IMR-90 (cell line): ENCODE measurements at regions not wholly inside any gene's neighbourhood (a gene's known extent, or its start where the extent isn't known, plus 50 kb on each side); places are given as distances from the start of the nearest gene placed in this dataset.

Experiments
- ATAC-seq: fragments of 200-7000 bp; cut with Tn5 transposase; 2 replicates; pipeline ENCODE4 v1.9.1; 2020; ENCODE audit warnings: low read depth, mild to moderate bottlenecking, moderate library complexity
- BruUV-seq: library from RNA; stranded (reverse); fragments of 400-500 nt; replicated peaks from 2 replicates; lab custom pipeline; 2021; lab: Mats Ljungman, UMichigan
- CTCF ChIA-PET: fragments of 300-600 bp; formaldehyde crosslinking; extraction: SDS; loops from one replicate; lab custom pipeline; 2021; ENCODE audit warnings: antibody characterized with exemption; lab: Yijun Ruan, JAX
- POLR2A ChIA-PET: fragments of 300-600 bp; sonication (Branson Sonifier 250); formaldehyde crosslinking; loops from one replicate; lab custom pipeline; 2022; ENCODE audit warnings: antibody characterized with exemption; ENCODE audit not compliant: unreplicated experiment; lab: Charles Lee
- DNase-seq: peaks from one replicate; pipeline ENCODE4 v3.0.0; 2013
- H2AFZ ChIP-seq: replicated peaks from 2 replicates; pipeline ENCODE3; 2013; ENCODE audit warnings: low read length, mild to moderate bottlenecking; ENCODE audit not compliant: poor library complexity
- H2AK5ac ChIP-seq: 2 replicates; pipeline ENCODE4 v1.6.1; 2013; ENCODE audit warnings: low read depth, low read length, inconsistent platforms
- H2AK9ac ChIP-seq: replicated peaks from 2 replicates; pipeline ENCODE3; 2013; ENCODE audit warnings: mild to moderate bottlenecking, low read depth, low read length, moderate library complexity; ENCODE audit not compliant: poor library complexity
- H2BK120ac ChIP-seq: 2 replicates; pipeline ENCODE4 v1.6.1; 2013; ENCODE audit warnings: low read depth, low read length, inconsistent platforms
- H2BK15ac ChIP-seq: 3 replicates; pipeline ENCODE4 v1.6.1; 2013; ENCODE audit warnings: low read depth, low read length, inconsistent platforms
- H2BK20ac ChIP-seq: 2 replicates; pipeline ENCODE4 v1.6.1; 2013; ENCODE audit warnings: low read depth, mild to moderate bottlenecking, inconsistent platforms, low read length, moderate library complexity
- H2BK5ac ChIP-seq: 2 replicates; pipeline ENCODE4 v1.6.1; 2013; ENCODE audit warnings: mild to moderate bottlenecking, low read depth, low read length, inconsistent platforms; ENCODE audit not compliant: poor library complexity, severe bottlenecking
- H3K14ac ChIP-seq: replicated peaks from 2 replicates; pipeline ENCODE4 v1.6.1; 2013; ENCODE audit warnings: low read depth, low read length, inconsistent platforms
- H3K18ac ChIP-seq: 2 replicates; pipeline ENCODE4 v1.6.1; 2013; ENCODE audit warnings: low read depth, low read length, control low read depth
- H3K23ac ChIP-seq: 2 replicates; pipeline ENCODE4 v1.6.1; 2013; ENCODE audit warnings: low read depth, low read length, inconsistent platforms
- H3K27ac ChIP-seq: 2 replicates; pipeline ENCODE4 v1.5.1; 2013; ENCODE audit warnings: mild to moderate bottlenecking, control low read depth, low read length; ENCODE audit not compliant: insufficient read depth
- H3K27me3 ChIP-seq: 2 replicates; pipeline ENCODE4 v1.6.1; 2013; ENCODE audit warnings: low read length; ENCODE audit not compliant: control insufficient read depth, insufficient read depth
- H3K36me3 ChIP-seq: 2 replicates; pipeline ENCODE4 v1.6.1; 2013; ENCODE audit warnings: low read length, mixed read lengths; ENCODE audit not compliant: control insufficient read depth, insufficient read depth
- H3K4ac ChIP-seq: 2 replicates; pipeline ENCODE4 v1.6.1; 2013; ENCODE audit warnings: low read depth, low read length, inconsistent platforms
- H3K4me1 ChIP-seq: 2 replicates; pipeline ENCODE4 v1.6.1; 2013; ENCODE audit warnings: low read length, mixed read lengths; ENCODE audit not compliant: control insufficient read depth, insufficient read depth
- H3K4me2 ChIP-seq: 2 replicates; pipeline ENCODE4 v1.6.1; 2013; ENCODE audit warnings: low read depth, mild to moderate bottlenecking, control low read depth, low read length, moderate library complexity
- H3K4me3 ChIP-seq: 2 replicates; pipeline ENCODE4 v1.5.1; 2013; ENCODE audit warnings: low read depth, mild to moderate bottlenecking, control low read depth, low read length, moderate library complexity; ENCODE audit not compliant: insufficient read depth
- H3K56ac ChIP-seq: 2 replicates; pipeline ENCODE4 v1.6.1; 2013; ENCODE audit warnings: low read length, inconsistent platforms; ENCODE audit not compliant: insufficient read depth; ENCODE audit errors: extremely low read depth
- H3K79me1 ChIP-seq, 2 experiments: 2 replicates each; pipeline ENCODE4 v1.6.1; 2013; ENCODE audit warnings: low read length in 2 of 2, inconsistent platforms in 1 of 2, low read depth in 1 of 2
- H3K9ac ChIP-seq: 2 replicates; pipeline ENCODE4 v1.6.1; 2013; ENCODE audit warnings: low read depth, low read length, control low read depth
- H3K9me1 ChIP-seq: 2 replicates; pipeline ENCODE4 v1.6.1; 2013; ENCODE audit warnings: low read length, inconsistent platforms; ENCODE audit not compliant: insufficient read depth
- H3K9me3 ChIP-seq: 2 replicates; pipeline ENCODE4 v1.6.1; 2013; ENCODE audit warnings: low read length; ENCODE audit not compliant: control insufficient read depth, insufficient read depth
- H4K20me1 ChIP-seq: 2 replicates; pipeline ENCODE4 v1.6.1; 2013; ENCODE audit warnings: low read length, inconsistent platforms; ENCODE audit not compliant: insufficient read depth
- H4K5ac ChIP-seq: 2 replicates; pipeline ENCODE4 v1.6.1; 2013; ENCODE audit warnings: mild to moderate bottlenecking, low read depth, low read length, control low read depth
- H4K8ac ChIP-seq, 2 experiments: 2 replicates each; pipeline ENCODE4 v1.6.1; 2013; ENCODE audit warnings: low read depth in 2 of 2, low read length in 2 of 2, control low read depth in 1 of 2, inconsistent platforms in 1 of 2
- H4K91ac ChIP-seq: 2 replicates; pipeline ENCODE4 v1.6.1; 2013; ENCODE audit warnings: low read depth, low read length, inconsistent platforms; ENCODE audit not compliant: insufficient read depth
- BHLHE40 ChIP-seq: fragments of 150-350 bp; IDR thresholded peaks from 2 replicates; pipeline ENCODE4 v1.6.1; 2016; ENCODE audit warnings: mild to moderate bottlenecking, low read depth, low read length
- CEBPB ChIP-seq: IDR thresholded peaks from 2 replicates; pipeline ENCODE4 v1.6.1; 2012; ENCODE audit warnings: low read depth, low read length, improper control_type of control experiment
- CHD1 ChIP-seq: IDR thresholded peaks from 2 replicates; pipeline ENCODE4 v1.6.1; 2012; ENCODE audit warnings: low read depth, low read length, improper control_type of control experiment
- FOS ChIP-seq: fragments of 150-350 bp; IDR thresholded peaks from 2 replicates; pipeline ENCODE4 v1.6.1; 2016; ENCODE audit warnings: low read depth, low read length
- MAFK ChIP-seq: IDR thresholded peaks from 2 replicates; pipeline ENCODE4 v1.6.1; 2012; ENCODE audit warnings: low read depth, low read length, improper control_type of control experiment
- MAZ ChIP-seq: IDR thresholded peaks from 2 replicates; pipeline ENCODE4 v1.6.1; 2012; ENCODE audit warnings: low read depth, mild to moderate bottlenecking, low read length, improper control_type of control experiment, moderate library complexity, borderline replicate concordance
- MXI1 ChIP-seq: IDR thresholded peaks from 2 replicates; pipeline ENCODE4 v1.6.1; 2012; ENCODE audit warnings: low read depth, mild to moderate bottlenecking, low read length, moderate library complexity, borderline replicate concordance
- NFE2L2 ChIP-seq: fragments of 150-350 bp; IDR thresholded peaks from 2 replicates; pipeline ENCODE4 v1.6.1; 2016; ENCODE audit warnings: low read depth, mild to moderate bottlenecking, low read length
- POLR2A ChIP-seq: IDR thresholded peaks from 2 replicates; pipeline ENCODE4 v1.6.1; 2012; ENCODE audit warnings: mild to moderate bottlenecking, low read depth, low read length
- RAD21 ChIP-seq: IDR thresholded peaks from 2 replicates; pipeline ENCODE4 v1.6.1; 2012; ENCODE audit warnings: low read length, improper control_type of control experiment
- RCOR1 ChIP-seq: IDR thresholded peaks from 2 replicates; pipeline ENCODE4 v1.6.1; 2012; ENCODE audit warnings: mild to moderate bottlenecking, low read length, improper control_type of control experiment; ENCODE audit not compliant: insufficient replicate concordance
- RFX5 ChIP-seq: IDR thresholded peaks from 2 replicates; pipeline ENCODE4 v1.8.0; 2012; ENCODE audit warnings: low read depth, mild to moderate bottlenecking, low read length, moderate library complexity
- SMC3 ChIP-seq: fragments of 150-350 bp; IDR thresholded peaks from 2 replicates; pipeline ENCODE4 v1.6.1; 2016; ENCODE audit warnings: low read depth, mild to moderate bottlenecking, antibody characterized with exemption, low read length, moderate library complexity
- USF2 ChIP-seq: fragments of 150-350 bp; IDR thresholded peaks from 2 replicates; pipeline ENCODE4 v1.6.1; 2017; ENCODE audit warnings: mild to moderate bottlenecking, antibody characterized with exemption, low read length, low read depth
- WGBS, 2 experiments: methylation state at CpG; one replicate each; pipeline versions ENCODE4 v1.1.5 to v1.1.7; 2013; ENCODE audit warnings: missing lambda C conversion rate in 2 of 2; ENCODE audit not compliant: insufficient read length in 1 of 2; ENCODE audit errors: extremely low coverage in 2 of 2; 5-methylcytosine and 5-hydroxymethylcytosine counted together
- dilution Hi-C: fragments of 300-500 bp; cut with HindIII; formaldehyde crosslinking; loops from one replicate; pipeline ENCODE4 v1.14.3; 2018; ENCODE audit warnings: low sequenced_read_pairs; ENCODE audit not compliant: unreplicated experiment
- in situ Hi-C: fragments of 300-500 bp; cut with MboI; formaldehyde crosslinking; loops from 3 replicates; pipeline ENCODE4 v1.14.3; 2019; ENCODE audit warnings: low sequenced_read_pairs, inconsistent platforms, mixed read lengths
- intact Hi-C: fragments of 100-400 bp; cut with micrococcal nuclease; formaldehyde crosslinking; loops from 2 replicates; pipeline ENCODE4 v1.10.0; 2022

GRCh38 chr6:98002678-98003077 lies 719.7 kb upstream of the MMS22L start:
- no peak overlapping the region for H3K9ac ChIP-seq
- no peak overlapping the region for H3K18ac ChIP-seq
- dilution Hi-C loops, result no loop called here
- no peak overlapping the region for H3K4ac ChIP-seq
- no peak overlapping the region for H2BK120ac ChIP-seq
- no peak overlapping the region for H2AK9ac ChIP-seq
- H3K4me3 ChIP-seq, result no peak overlapping the region
- H3K4me1 ChIP-seq, result no peaks in the 10 kb centered on the region
- no peaks in the 10 kb centered on the region for H3K9me1 ChIP-seq
- no peak overlapping the region for H4K8ac ChIP-seq
- no peak overlapping the region for H3K27ac ChIP-seq
- no peaks in the 10 kb centered on the region for H3K79me1 ChIP-seq
- H3K14ac ChIP-seq, result no peak overlapping the region
- H2BK20ac ChIP-seq, result no peak overlapping the region
- no TSS peak for BruUV-seq
- no peak overlapping the region for H2AFZ ChIP-seq
- in situ Hi-C loops, result no loop called here
- TF ChIP-seq RAD21 (no peak), CEBPB (no peak), RCOR1 (no peak), MAFK (no peak), USF2 (no peak), MAZ (no peak), CHD1 (no peak), BHLHE40 (no peak), MXI1 (no peak), SMC3 (no peak), RFX5 (no peak), FOS (no peak), POLR2A (no peak), NFE2L2 (no peak)
- no peak overlapping the region for H2BK15ac ChIP-seq
- POLR2A ChIA-PET, result no interaction called here
- ATAC-seq (no peak), DNase-seq (no peak)
- H3K36me3 ChIP-seq, result no peaks in the 10 kb centered on the region
- H3K9me3 ChIP-seq, result no peaks in the 10 kb centered on the region
- H2AK5ac ChIP-seq, result no peak overlapping the region
- no peak overlapping the region for H3K56ac ChIP-seq
- H4K5ac ChIP-seq, result no peak overlapping the region
- no peak overlapping the region for H3K23ac ChIP-seq
- intact Hi-C loops, result no loop called here
- H2BK5ac ChIP-seq, result no peak overlapping the region
- H4K20me1 ChIP-seq, result no peaks in the 10 kb centered on the region
- no peak overlapping the region for H4K91ac ChIP-seq
- no peaks in the 10 kb centered on the region for H3K27me3 ChIP-seq
- CTCF ChIA-PET, result no interaction called here
- no CpG with 5 or more reads among the region's 1 CpG for WGBS, 2 experiments
- no peak overlapping the region for H3K4me2 ChIP-seq
